Activated T-cell treated with anti-CD3 and anti-CD28 coated beads for 1 hour (primary cell): ENCODE measurements at regions not wholly inside any gene's neighbourhood (a gene's known extent, or its start where the extent isn't known, plus 50 kb on each side); places are given as distances from the start of the nearest gene placed in this dataset.

Experiments
- DNase-seq: peaks from one replicate; pipeline ENCODE4 v3.0.0-alpha.2; 2020; ENCODE audit warnings: low read depth

DNA sequence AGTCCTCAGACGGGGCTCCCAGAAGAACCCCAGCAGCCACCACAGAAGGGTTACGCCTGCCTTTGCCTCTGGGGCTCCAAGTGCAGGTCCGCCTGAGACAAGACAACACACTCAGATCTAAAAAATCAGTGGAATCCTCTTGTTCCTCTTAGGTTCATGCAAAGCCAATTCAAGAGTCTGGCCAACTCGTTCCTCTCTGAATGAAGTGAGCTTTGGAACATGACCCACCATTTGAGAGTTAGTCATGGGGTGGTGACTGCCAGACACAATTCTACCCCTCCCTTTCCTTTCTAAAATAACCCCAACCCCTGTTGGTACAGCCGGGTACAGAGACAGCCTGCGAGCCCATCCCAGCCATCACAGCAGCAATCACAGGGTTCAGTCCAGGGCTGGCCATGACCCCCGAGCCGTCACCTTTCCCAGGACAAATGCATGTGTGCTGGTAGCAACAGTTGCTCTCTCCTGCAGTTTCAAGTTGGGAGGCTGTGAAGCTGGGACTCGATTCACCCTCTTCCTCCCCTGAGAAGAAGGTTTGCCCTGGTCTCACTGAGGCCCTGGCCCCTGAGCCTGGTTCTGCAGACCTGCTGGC, 183.1 kb upstream of the SH3BP4 start:
- DNase-seq, result no peak

DNA sequence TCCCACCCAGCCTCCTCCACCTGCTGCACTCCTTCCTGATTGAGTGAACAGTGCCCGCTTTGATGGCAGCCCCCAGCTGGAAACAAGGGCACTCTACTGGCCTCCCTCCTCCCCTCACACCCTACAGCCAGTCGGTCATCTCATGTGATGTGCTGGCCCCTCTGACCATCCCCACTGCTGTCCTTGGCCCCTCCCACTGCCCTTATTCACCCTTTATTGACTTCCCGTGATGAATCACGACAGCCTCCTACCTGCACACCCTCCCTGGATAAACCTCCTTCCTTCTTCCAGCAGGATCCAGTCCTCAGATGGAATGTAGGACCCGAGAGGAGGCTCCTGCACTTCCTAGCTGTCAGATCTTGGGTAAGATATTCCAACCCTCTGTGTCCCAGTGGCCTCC, 186.5 kb upstream of the SH3BP4 start:
- no peak for DNase-seq

DNA sequence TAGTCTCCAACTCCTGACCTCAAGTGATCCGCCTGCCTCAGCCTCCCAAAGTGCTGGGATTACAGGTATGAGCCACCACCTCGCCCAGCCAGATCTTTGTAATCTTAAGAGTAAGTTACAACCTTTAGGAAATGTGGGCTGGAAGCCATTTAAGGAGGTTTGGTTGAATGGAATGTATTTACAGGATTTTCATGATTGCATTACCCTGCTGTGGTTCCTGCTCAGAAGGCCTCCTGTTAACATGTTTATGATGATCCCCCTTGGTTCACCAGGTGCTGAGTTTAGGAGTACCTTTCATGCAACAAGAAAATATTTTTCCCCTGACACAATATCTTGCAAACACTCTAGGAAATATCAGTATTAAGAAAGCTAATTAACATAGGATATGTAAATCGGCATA, 187.4 kb upstream of the SH3BP4 start:
- DNase-seq, result no peak

DNA sequence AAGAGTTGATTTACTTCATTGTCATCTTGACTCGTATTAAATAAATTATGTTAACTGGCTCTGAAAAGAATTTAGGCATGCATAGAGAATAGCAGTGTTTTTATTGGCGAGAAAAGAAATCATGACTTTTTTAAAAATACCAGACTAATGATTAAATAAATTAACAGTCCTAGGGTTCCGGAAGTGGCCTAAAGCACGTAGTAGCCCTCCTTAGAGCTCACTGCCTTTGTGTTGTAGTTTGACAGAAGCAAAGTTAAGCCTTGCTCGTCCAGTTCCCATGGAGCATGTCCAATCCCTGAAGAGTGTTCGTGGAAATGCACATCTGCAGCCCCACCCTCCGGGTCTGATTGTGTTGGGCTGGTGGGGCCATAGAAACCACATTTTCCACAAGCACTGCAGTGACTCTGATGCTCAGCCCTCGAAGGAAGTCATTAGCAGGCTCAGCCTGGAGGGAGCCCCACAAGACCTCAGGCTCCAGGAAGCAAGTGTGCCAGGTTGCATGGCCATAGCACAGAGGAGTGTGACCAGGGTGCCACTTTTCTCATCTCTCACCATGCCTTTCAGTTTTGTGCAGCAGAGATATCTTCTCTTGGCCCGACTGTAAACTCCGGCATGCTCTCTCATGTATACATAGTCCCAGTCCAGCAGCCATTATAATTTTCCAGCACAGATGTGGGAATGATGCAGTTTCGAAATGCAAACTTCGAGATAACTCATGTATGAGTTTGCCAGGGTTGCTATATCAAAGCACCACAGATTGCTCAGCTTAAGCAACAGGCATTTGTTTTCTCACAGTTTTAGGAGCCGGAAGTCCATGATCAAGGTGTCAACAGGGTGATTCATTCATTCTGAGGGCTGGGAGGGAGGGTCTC, 188.6 kb upstream of the SH3BP4 start:
- DNase-seq, result no peak

DNA sequence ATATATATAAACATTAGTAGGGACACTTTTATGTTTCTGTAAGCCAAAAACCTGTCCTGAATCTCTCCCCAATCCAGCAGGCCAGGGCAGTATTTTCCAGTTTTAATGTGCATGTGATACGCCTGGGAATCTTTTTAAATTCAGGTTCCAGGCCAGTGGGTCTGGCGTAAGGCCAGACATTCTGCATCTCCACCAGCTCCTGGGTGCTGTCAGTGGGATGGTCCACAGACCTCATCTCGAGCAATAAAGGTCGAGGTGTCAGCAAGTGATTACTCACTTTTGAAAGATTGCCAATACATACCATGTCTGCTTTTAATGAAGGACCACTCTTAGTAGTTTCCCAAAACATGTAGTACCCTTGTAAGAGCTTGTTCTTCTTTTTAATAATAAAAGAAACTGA, 189.9 kb upstream of the SH3BP4 start:
- no peak for DNase-seq

DNA sequence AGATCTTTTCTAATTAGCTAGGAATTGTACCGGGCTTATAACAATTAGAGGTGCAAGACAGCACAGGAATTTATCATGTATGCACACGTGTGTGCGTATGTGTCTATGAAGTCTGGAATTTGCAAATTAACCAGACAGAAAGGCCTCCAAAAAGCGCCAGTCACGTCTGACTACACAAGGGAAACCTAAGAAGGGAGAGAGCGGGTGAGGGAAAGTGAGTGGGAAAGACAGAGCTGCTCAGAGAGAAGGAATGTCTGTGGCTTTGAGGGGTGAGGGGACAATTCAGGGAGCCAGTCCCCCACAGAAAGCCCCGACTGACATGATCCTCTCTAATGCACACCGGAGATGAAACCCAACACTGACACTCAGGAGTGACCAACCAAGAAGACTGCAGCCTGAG, 197.7 kb upstream of the SH3BP4 start:
- no peak for DNase-seq

DNA sequence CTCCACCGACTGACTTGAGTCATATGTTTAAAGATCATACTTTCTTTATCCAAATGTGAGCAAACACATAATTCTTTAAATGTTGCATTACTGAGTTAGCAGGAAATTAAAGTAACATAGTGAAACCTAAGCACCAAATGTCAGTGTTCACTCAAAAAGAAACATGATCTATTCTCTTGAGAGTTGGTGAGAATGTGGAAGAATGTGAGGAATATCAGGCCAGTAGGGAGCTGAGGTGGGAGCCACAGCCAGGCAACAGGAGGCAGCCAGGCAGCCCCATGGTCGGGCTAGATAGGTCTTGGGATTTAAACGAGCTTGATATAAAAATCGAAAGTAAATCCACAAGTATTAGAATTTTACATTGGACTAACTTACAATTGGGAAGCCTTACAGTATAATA, 198.1 kb upstream of the SH3BP4 start:
- DNase-seq, result no peak

DNA sequence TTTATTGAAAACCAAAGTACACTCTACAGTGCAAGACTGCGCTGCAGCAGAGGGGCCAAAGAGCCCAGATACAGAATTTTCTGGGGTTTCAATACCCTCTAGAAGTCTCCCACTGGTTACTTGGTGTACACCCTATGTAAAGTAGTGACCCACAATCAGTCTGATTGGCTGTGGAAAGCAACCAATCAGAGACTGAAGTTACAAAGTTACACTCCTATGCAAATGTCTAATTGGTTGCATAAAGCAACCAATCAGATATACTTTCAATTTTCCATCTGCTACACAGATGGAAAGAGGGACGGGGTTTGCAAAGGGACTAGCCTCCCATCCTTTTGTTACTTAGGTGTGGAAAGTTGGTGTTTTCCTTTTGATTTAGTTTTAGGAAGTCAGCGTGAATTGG, 198.9 kb upstream of the SH3BP4 start:
- DNase-seq, result no peak

DNA sequence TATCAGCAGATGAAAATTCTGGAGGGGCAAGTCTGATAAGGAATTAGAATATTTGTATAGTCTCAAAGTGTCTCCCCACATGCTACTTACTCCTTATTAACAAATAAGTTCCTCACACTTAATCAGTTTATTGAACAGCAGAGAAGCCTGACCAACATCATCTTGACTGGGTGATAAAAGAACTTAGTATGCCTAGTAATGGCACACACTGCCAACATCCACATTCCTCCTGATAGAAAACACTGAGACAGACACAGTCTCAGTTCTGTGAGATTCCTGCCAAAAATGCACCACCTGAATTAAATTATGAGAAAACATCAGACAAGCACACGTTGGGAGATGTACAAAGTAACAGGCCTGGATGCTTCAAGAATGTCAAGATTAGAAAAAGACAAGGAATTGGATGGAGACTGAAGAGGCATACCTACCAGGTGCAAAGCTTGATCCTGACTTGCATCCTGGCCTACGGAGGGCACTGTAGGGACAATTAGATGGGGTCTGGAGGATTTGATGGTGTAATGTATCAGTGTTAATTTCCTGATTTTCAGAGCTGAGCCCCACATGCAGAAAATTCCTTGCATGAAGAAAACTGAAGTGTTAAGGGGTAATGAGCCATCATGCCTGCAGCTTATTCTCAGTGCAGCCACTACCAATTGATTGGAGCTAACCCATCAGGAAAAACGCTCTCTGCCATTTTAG, 200.4 kb upstream of the SH3BP4 start:
- no peak for DNase-seq

DNA sequence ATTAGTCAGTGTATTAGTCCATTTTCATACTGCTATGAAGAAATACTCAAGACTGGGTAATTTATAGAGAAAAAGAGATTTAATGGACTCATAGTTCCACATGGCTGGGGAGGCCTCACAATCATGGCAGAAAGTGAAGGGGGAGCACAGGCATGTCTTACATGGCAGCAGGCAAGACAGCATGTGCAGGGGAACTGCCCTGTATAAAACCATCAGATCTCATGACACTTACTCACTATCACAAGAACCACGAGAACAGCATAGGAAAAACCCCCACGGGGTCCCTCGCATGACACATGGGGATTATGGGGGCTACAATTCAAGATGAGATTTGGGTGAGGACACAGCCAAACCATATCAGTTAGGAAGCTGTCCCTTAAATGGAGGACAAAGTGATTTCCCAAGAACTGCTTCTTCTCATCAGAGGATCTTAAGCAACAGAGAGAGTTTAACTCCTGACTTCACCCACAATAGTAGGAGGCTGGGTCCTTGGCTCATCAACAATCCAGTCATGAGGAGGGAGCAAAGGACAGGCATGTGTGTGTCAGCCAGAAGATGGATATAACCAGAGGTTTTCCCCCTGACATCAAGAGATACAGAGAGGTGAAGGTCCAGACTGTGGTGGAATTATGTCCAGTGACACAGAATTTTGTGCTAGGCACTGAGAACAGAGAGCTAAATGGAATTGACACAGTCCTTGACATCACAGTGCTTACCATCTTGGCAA, 203.8 kb upstream of the SH3BP4 start:
- DNase-seq, result no peak

DNA sequence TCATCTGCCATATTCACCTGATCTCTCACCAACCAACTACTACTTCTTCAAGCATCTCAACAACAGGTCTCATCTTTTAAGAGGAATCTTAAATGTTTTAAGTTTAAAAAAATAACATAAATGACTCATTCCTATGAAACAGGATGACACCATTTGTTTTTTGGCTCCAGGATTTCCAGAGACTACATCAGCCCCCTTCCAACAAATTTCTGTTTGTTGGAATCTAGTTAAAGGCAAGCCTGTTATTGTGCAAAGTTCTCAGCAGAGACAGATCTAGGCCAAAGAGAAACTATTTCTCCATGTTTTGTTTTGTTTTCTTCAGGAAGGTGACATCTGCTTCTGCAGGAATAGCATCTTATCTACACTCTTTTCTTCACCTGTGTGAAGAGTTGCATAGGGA, 204.8 kb upstream of the SH3BP4 start:
- no peak for DNase-seq

DNA sequence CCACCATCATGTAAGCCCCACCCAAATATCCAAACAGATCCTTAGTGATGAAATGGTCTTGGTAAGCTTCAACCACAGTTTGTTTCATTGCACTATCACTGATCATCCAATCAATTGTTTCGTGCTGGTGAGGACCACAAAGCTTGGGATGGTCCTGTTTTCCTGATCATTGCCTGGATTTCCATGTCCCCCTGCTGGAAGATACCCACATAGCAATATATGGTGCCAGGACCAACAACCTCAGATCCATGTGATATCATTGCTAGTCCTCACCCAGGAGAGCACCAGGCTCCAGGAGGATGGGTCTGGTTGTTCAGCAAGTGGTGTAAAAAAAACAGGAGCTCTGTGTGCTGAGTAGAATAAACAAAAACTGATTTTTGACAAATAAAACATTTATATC, 206.5 kb upstream of the SH3BP4 start:
- no peak for DNase-seq

DNA sequence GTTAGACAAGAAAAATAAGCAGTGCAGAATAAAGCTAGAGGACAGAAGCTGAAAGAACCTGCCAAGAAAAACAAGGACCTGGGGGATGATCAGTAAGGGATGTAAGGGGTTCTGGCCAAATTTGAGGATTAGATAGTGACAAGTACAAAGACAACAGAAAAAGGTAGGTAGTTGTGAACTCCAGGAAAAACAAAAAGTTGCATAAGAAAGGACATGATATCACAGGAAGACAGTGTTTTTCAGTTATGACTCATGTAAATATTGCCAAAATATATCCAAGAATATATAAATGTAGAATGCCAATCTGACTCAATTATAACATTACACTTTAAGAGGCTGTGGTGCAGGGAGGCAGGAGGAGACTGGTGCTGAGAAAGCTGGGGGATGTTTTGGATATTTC, 209.8 kb upstream of the SH3BP4 start:
- no peak for DNase-seq

DNA sequence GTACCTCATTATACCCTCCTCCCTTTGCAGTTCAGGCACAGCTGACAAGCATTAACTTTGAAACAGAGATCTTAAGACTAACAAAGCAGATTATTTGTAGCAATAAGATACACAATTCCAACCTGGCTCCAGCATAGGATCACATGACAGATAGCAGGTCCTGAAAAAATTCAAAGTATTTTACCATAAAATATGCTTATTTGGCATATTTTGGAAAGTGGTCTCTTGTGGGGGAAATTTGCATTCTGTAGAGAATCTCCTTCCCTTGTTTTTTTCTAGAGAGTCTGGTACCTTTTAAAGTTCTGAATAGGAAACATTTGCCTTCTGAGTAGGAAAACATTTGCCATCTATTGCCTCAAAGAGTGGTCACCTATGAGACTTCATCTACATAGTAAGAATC, 212.8 kb upstream of the SH3BP4 start:
- no peak for DNase-seq

DNA sequence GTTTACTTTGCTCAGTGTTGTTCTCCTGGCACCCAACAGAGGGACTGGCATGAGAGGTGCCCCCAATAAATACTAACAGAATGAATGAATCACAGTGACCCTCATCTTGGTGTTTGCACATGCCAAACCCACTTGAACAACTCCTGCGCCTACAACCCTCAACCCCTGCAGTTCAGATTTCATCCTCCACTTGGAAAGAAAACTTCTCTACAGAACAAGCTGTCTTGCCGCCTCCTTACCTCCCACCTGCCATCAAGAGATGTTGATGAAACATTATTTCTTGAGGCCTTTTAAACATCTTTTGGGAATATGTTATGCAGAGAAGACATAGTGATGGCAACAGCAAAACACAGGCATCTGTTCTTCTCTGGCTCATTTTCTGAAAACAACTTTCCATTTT, 216.0 kb upstream of the SH3BP4 start:
- DNase-seq, result no peak

DNA sequence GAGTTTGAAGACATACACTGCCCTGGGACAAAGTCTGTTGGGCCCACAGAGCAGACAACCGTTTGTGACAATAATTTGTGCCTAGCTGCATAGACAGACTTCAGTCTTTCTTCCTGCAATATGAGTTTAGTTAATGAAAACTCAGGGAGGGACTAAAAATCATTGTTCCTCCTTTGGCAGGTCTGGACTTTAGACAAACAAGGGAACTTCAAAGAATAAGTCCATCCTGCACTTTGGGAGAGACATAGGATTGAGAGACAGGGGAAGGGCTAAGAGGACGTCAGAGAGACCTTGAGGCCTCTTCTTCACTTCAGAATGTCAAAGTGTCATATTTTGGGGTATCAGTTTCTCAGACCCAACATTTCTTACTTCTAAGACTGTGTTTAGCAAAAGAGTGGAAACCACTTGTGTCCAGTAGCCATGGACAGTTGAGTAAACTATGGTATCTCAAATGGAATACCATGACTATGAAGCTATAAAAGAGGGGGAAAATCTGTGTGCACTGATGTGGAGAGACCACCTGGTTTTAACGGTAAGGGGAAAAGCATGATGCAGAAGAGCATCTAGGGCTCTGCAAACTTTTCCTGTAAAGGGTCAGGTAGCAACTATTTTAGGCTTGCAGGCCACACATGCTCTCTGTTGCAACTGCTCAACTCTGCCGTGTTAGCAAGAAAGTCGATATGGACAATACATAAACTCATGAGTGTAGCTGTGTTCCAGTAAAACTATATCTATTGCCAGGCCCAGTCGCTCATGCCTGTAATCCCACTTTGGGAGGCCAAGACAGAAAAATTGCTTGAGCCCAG, 217.8 kb upstream of the SH3BP4 start:
- DNase-seq, result no peak

DNA sequence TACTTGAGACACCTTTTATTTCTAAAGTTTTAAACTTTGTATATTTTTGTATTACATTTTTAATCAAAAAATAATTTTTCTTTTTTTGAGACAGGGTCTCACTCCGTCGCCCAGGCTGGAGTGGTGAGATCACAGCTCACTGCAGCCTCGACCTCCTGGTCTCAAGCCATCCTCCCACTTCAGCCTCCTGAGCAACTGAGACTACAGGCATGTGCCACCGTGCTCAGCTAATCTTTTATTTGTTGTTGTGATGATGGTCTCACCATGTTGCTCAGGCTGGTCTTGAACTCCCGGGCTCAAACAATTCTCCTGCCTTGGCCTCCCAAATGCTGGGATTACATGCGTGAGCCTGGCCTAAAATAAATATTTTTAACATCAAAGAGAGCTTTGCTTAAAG, 218.7 kb upstream of the SH3BP4 start:
- DNase-seq, result no peak

DNA sequence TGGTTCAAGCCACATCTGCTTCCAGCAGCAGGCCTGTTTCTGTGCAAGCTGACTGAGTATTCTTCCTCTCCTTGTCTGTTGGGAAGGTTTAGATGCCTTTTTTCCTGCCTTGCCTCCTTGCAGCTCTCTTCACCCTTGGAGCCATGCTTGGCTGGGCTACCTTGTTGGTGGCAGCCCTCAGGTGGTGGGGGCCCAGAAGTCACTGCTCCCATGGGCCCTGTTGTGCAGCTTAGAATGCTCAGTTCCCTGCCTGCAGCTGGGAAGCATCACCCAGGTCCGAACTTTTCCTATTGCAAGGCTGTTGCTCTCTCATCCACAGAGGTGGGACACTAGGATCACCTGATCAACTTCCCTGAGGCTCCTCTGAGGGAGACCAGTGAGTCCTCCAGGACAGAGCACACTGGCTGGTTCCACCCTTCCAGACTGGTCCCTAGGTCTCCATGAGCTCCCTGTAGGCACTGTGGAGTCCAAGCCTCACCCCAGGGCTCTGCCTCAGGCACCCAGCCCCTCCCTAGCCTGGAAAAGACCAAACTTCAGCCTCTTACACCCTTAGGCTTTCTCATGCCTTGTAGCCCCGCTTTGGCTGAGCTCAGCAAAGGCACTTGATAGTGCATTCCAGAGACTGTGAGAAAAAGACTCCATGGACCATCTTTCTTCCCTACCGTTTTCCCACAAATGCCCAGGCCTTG, 219.3 kb upstream of the SH3BP4 start:
- no peak for DNase-seq

DNA sequence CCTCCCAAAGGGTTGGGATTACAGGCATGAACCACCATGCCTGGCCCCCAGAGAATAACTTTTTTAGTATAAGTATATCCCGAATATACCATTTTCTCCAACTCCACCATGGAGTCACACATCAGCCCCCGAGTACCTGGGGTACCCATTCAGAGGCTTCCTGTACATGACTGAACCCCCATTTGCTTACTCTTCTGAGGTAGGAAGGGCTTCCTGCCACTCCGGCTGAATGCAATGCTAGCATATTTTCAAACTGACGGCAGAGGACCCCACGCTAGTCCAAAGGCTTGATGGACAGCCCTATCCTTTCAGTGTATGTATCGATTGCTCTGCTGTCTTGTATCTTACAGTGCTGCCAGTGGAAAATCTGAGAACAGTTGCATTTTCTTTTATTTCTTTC, 220.6 kb upstream of the SH3BP4 start:
- no peak for DNase-seq

DNA sequence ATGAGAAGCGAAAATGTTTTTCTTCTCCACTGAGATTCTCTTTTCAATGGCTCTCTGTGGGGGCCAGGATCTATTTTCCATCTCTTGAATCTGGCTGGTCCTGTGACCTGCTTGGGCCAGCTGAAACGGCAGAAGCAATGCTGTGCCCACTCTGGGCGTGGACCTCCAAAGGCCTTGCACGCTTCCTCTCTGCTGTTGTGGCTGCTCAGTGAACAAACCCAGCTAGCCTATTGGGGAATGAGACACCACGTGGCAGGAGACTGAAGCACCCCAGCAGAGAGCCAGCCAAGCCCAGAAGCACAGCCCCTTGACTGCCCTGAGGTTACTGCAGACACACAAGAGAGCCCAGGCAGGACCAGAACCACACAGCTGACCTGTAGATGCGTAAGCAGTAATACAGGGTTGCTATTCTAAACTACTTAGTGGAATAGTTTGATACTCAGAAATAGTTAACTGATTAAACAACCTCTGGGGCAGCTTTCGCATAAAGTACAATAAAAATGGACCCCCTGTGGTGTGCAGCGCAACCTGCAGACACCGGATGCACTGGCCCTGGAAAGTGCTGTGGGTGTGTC, 221.7 kb upstream of the SH3BP4 start:
- no peak for DNase-seq
